GM19467 (cell line): ENCODE measurements at regions not wholly inside any gene's neighbourhood (a gene's known extent, or its start where the extent isn't known, plus 50 kb on each side); places are given as distances from the start of the nearest gene placed in this dataset.

Source experiments
- ATAC-seq: cut with Tn5 transposase; IDR thresholded peaks from one replicate; pipeline ENCODE4 v1.9.1; 2021; ENCODE audit warnings: mild to moderate bottlenecking, moderate library complexity; ENCODE audit not compliant: unreplicated experiment

DNA sequence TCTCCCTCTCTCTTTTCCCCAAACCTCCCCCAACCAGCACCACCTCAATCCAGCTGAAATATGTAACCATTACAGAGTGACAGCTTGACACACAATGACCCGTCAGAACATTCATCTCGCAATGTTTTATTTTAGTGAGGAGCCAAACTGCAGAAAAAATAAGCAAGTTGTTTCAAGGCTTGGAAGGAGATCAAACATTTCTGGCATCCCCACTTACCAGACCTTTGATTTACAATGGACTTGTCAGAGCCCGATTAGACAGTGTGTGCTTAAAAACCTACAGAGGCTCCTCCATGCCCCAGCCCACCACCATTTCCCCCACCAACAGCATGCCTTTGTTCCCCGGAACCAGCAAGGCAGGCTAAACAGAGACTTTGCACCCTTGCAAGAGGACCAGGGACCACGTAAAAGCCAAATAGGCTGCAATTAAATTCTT lies 382.8 kb upstream of the ZNF507 start:
- no peak for ATAC-seq

DNA sequence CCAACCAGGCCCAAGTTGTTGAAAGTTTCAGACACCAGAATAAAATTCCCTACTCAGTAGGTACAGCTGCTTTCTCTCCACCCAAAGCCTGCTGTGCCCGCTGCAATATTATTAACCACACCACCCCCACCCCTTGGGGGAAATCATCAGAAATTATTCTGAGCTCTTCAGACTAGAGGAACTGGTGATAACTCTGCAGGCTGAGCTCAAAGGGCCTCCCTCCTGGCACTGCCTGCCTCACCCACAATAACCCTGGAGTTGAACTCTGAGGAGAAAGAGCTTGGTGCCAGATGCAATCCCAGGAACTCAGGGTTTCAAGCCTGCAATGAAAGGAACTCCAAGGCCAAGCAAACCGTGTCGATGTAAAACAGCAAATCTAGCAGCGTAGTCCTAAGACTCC lies 381.7 kb upstream of the ZNF507 start:
- no peak for ATAC-seq

DNA sequence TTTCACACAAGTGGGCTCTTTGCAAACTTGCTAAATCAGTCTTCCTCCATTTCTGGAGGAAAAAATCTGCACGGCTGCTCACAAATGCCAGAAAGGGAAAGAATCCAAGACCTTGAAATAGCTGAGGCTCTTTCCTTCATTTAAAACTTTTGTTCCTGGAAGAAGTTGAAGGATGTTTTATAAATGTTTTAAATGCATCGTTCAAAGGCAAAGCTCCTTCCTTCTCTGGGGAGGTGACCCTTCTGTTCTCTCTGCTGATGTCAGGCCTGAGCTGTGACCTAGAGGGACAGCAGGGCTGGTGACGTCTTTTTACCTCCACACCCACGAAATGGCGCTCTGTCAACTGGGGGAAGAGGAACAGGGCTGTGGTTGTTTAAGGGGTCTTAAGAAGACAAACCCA lies 376.4 kb upstream of the ZNF507 start:
- ATAC-seq: no peak

DNA sequence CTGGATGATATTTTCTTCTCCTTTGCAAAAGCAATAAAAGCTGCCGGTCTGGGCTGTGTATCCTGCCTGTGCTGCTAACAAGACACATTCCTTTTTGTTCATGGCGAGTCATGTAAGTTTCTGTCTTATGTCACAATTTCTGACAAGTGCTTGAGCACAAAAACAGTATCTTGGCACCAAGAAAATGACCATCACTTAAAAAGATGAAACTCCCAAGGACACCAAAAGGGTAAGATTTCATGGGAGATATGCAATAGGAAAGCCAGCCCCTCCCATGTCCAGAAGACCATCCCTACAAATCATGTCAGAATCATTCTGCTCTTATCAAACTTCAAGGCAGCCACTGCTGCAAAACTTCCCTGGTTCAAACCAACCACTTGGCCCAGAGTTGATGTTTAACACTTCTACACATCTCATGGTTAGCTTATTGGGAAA lies 375.4 kb upstream of the ZNF507 start:
- ATAC-seq: no peak

DNA sequence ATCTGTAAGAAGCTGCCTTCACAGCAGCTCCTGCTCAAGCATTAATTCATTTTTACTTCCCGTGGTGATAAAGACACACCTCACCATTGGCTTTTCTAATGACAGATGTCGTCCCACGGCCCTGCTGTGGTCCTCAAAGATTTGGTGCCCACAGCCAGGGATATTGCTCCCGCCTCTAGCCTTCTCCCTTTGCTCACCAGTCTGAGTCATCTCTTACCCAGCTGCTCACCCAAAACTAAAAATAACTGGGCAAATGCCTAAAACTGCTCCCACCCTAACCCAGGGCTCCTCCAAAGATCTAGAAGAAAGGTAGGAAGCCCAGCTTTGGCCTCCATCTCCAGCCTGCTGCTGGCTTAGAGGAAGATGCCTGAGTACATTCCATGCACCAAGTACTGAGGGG lies 371.1 kb upstream of the ZNF507 start:
- no peak for ATAC-seq

DNA sequence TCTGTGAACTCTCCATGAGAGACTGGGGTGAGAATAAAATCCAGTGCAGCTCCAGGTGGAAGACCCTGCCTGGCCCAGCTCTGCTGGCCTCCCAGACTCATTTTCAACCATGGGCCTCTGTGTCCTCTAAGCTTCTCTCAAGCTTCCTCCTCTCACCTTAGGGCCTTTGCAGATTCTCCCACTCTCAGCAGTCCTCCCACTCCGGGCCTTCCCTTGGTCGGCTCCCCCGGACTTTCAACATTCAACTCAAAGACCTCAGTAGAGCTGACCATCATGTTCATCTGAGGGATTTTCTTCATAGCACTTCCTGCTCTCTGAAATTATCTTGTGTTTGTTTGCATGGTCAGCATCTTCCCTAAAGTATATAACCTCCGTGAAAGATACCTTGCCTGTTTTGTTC lies 370.5 kb upstream of the ZNF507 start:
- no peak for ATAC-seq

DNA sequence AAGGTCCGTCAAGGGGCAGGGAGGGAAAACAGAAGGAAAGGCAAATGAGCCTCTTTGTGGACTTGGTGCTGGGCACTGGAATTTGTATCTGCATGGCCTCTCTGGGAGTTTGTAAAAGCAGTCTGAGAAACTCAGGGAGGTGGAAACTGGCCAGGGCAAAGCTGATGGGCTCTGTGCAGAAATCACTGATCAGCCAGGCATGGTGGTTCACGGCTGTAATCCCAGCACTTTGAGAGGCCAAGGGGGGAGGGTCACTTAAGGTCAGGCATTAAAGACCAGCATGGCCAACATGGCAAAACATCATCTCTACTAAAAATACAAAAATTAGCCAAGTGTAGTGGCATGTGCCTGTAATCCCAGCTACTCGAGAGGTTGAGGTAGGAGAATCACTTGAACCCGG lies 369.9 kb upstream of the ZNF507 start:
- ATAC-seq: no peak

DNA sequence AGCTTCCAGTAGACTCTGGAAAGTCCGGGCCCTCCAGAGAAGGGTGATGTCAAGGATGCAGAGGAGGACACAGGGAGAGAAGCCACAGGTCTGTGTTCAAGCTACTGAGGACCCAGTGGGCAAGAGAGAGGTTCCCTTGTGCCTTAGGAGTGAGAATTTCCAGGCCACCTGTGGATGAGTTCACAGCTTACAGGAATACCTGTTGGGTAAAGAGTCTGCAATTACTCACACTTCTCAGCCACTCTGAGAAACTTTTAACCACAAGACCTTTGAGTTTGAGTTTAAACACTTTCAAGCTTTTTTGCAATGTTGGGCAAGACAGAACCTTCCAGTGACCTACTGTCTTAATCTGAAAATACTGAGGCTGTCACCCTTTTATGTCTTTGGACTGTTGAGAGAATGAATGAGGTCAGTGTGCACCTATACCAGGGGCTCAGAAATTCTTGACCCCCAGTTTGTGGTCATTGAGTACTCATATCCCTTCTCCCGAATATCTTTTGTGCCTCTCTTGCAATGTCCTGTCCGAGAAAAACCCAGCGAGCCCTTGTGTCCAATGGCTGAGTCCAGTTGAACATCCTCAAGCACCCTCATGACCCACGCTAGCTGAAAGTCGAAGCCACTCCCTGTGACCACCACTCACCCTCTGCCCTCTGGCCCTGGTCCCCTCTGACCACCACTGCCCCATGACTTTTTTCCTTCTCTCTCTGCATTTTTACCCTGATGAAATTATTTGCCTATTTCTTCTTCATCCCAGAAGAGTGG lies 368.5 kb upstream of the ZNF507 start:
- ATAC-seq: no peak

DNA sequence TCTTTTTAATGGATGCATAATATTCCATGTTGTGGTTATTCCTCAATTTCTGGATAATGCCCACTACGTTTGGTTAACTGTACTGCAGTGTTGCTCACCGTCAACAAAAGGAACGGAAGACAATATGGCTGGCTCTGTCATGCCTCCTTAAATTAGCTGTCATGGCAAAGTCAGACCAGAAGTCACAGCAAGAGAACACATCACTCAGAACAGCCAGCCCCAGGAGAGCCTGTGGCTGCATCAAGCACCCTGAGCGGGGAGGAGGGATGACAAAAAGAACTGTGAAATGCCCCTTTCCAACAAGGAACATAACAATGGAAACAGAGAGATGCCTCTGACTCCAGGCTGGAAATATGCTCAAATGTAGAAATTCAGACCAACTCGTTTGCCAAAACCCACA lies 366.0 kb upstream of the ZNF507 start:
- ATAC-seq: no peak

DNA sequence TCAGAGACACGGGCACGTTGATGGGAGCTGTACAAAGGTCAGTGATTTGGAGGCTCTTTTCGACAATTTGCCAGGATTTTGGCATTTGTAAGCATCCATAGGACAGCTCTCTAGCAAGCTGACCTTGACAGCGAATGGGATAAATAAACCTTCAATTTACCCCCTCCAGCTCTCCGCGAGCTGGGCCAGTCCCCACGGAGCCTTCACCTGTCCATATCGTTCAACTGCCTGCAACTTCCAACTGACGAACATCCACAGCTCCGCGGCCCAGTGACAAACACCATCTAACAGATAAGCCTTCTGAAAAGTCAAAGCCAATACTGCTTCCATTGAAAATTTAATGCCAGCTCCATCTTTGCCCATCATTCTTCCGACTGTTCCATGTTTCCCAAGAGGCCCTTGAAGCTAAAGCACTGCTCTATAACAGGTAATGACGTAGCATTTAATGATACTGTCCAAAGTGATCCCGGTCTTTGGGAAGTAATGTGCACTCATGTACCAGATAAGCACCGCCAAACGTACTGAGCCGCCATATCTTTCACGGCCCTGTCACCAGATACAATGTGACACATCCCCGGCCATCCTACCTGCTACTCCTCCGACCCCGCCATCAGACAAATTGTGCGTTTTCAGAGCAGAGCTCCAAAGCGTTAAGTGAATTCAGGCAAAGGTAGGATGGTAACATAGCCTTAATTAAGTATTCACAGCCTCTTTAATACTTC lies 365.3 kb upstream of the ZNF507 start:
- ATAC-seq: no peak

DNA sequence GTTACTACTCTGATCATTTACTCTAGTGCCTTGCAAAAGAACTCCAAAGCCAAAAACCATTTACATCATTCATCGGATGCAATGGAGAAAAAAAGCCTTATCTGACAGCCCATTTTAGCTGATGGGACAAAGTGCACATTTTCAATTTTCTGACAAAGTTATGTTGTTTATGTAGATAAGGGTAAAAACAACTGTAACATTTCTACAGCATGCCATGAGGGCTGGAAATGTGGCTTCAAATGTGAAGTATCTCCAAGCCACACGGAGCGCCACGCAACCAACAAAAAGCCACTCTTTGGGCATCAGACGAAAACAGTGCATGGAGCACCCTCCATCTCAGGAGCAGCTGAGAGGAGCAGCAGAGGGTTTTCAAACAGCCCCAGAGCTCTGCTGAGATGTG lies 364.6 kb upstream of the ZNF507 start:
- ATAC-seq: no peak

DNA sequence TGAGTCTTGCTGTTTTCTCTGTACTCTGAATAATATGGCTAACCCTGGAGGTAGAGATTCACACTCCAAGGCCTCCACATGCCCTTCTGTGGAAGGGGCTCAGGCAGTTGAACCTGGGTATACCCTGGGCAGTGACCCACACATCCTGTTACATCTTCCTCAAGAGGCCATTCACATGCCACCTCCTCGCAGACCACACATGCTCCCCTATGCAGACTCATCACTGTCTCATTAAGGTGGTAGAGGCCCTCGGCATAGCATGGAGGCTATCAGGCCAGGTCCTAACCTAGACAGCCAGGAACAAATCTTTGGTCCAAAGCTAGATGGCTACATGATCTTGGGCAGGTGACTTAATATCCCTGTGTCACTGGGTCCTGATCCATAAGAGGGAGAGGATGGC lies 363.9 kb upstream of the ZNF507 start:
- no peak for ATAC-seq

DNA sequence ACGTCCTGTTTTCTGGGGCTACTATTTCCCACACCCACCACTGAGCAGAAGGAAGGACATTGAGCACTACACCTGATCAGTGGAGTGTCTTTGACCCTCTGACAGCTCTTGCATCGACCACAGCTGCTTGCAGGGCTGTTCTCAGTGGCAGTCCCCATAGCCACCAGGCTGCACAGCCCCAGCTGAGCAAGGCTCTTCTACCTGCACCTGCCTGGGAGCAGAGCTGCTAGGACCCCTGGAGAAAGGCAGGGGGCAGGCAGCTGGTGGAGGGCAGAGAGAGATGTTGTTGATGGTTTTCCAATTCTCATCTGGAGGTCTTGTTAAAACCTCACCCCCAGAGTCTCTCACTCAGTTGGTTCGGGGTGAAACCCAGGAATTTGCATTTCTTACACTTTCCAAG lies 361.8 kb upstream of the ZNF507 start:
- no peak for ATAC-seq

DNA sequence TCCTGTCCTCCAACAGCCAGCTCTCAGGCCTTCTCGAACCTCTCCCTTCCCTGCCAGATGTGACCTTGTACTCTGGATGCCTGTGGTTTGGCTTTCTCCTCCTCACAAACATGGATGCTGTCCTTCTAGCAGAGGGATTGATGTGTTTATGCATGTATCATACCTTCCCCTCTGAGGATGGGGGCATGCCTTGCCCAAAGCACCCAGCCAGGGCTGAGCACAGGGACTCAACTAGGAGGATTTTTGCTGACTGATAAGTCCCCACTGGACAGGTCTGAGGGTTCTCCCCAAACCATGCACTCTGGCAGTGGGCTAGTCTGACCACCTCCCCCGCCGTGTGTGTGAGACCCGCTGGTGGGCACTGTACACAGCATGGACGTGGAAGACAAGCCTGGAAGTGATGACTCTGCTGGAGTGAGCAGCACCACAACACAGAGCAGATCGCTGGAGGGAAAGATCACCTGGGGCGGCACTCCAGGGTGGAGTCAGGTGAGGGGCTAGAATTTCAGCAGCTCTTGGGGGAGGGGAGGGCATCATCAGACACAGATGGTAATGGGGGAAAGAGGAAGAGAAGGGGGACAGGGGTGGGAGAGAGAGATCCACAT lies 360.3 kb upstream of the ZNF507 start:
- no peak for ATAC-seq

DNA sequence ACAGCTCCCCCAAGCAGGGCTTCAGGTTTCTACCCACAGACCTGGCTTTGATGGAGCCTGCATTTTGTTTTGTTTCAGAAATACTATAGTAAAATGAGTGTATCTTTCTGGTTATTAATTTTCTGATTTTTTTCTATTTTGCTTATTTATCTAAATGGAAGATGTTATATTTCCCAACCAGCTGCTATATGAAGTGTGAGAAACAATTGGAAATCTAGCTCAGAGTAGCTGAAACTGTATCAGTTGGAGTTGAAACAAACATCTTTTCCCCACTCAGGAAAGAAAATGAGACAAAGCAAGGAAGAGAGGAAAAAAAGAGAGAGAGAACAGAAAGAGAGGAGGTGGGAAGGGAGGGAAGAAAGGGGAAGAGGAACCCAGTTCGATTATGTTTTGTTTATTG lies 358.5 kb upstream of the ZNF507 start:
- no peak for ATAC-seq

DNA sequence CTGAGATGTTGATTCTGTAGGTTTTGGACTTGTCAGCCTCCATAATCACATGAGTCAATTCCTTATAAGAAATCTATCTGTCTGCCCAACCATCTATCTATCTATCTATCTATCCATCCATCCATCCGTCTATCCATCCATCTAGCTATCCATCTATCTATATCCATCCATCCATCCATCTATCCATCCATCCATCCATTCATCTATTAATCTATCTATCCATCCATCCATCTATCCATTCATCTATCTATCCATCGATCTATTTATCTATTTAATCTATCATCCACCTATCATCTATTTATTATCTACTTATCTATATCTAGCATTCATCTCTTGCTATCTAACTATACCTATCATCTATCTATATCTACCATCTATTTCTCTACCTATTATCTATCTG lies 357.2 kb upstream of the ZNF507 start:
- ATAC-seq: no peak

DNA sequence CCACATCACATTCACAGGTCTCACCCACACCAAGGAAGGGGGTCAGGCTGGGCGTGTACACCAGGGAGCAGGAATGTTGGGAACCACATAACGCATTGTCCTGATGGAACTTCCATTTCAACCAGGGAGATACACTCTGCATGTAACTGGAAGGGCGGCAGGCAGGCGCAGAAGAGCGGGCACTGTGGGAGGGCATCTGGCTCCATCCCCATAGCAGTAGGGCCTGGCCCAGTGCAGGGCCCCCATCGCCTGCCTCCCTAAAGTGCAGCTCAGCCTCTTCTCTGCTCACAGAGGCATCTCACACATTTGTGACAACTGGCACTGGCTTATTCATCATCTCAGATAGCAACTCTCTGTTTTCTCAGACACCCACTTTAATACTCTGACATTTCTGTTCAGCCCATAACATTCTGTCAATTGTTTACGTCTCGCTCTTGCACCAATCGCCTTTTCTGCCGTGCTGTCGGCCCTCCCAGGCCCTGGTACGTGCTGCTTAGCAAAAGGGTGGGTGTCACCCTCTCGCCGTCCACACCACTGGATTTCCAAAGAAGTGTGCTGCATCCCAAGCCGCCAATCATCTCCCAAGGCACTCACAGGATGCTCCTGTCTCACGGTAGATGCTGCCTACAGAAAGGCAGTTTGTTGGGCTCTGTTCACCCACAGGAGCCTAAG lies 353.3 kb upstream of the ZNF507 start:
- ATAC-seq: no peak

DNA sequence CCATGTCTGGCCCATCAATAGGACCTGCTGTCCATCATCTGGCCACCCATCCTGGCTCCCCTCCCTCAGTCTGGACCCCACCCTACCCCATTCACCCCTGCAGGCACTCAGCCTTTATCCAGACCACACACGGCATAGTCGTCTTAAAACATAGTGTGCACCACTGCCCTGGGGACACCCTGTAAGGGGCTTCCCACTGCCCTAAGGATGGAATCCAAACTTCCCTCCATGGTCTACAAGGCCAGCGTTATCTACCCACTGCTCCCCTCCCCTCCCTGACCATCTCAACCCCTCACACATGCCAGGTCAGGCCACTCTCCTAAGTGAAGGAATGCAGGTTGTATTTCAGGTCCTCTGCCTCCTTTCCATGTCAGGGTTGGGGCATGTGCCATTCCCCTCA lies 352.7 kb upstream of the ZNF507 start:
- ATAC-seq: no peak

DNA sequence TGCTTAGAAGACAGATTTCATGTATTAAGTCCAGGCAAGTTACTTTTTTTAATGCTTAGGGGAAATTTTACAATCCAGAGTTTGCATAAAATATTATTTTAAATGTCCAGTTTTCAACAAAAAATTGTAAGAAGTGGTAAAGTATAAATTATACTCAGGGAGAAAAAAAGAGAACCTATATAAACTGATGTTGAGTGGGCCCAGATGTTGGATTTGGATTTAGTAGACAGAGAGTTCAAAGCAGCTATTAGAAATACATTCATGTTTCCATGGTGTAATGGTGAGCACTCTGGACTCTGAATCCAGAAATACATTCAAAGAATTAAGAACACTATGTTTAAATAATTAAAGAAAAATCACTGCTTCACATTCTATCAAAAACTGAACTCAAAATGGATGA lies 349.9 kb upstream of the ZNF507 start:
- no peak for ATAC-seq

DNA sequence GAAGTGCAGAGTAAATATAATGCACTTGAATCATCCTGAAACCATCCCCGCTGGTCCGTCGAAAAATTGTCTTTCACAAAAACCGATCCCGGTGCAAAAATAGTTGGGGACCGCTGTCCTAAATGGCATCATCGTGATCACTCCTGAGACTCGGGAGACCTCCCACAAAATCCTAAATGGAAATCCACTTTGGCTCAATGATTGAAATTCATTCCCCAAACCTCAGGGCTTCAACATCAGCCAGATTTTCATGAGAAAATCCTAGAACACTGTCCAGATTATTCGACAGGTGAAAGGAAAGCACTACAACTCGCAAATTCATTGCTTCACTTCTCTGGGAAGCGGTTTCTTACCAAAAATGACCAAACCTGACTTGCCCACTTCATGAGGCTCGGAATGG lies 335.3 kb upstream of the ZNF507 start:
- no peak for ATAC-seq

DNA sequence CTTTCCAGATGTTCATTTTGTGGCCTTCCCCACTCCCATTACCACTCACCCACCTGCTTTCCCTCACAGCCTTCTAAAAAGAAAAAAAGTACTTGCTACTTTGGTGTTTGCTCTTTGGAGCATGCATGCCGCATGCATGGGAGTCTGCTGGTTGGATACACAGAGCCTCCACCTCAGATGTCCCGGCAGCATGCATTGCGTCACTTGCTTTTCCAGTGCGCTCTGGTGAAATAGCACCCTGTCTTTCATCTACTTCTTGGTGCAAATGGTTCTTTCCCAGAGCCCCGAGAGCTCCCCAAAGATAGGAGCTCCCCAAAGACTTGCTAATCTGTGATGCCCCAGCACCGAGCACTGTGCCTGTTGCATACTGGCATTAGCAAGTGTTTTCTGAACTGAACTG lies 333.2 kb upstream of the ZNF507 start:
- no peak for ATAC-seq
